Esophagus squamous epithelium (tissue), 4 donors: ENCODE measurements at regions not wholly inside any gene's neighbourhood (a gene's known extent, or its start where the extent isn't known, plus 50 kb on each side); places are given as distances from the start of the nearest gene placed in this dataset.

ENCODE experiments used
- POLR2A ChIP-seq, 4 donors: fragments of 450-650 bp; IDR thresholded peaks; one replicate each; pipeline ENCODE4 v1.6.1; 2017; ENCODE audit warnings: antibody characterized with exemption in 4 of 4, mild to moderate bottlenecking in 4 of 4, moderate library complexity in 3 of 4
- TF ChIP-seq, protein P1 (sequence below), 6 experiments: fragments of 450-650 bp in 4 of 6; fragments of 200-600 bp in 2 of 6; sonication (generic) in 2 of 6; IDR thresholded peaks; one replicate each; pipeline ENCODE4 v1.5.1; 2016 to 2019; ENCODE audit warnings: antibody characterized with exemption in 6 of 6, mild to moderate bottlenecking in 4 of 6, moderate library complexity in 4 of 6

DNA sequence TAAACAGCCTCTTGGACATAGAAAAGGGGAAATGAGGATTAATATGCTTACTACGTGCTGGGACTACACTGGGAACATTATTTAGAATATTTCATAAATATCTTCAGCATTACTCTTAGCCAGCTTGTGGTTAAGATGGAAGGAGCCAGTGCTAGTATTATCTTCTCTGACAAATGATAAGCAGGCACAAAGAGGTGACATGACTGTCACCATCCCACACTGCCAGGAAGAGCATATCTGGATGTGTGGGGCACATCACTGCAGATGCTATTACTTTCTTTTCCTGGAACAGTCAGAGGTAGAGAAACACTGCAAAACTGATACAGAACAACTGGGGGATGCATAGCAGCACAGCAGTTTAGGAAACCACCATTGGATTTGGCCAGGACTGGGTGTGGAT, 281.0 kb upstream of the TNC start:
- TF ChIP-seq, protein P1, sequence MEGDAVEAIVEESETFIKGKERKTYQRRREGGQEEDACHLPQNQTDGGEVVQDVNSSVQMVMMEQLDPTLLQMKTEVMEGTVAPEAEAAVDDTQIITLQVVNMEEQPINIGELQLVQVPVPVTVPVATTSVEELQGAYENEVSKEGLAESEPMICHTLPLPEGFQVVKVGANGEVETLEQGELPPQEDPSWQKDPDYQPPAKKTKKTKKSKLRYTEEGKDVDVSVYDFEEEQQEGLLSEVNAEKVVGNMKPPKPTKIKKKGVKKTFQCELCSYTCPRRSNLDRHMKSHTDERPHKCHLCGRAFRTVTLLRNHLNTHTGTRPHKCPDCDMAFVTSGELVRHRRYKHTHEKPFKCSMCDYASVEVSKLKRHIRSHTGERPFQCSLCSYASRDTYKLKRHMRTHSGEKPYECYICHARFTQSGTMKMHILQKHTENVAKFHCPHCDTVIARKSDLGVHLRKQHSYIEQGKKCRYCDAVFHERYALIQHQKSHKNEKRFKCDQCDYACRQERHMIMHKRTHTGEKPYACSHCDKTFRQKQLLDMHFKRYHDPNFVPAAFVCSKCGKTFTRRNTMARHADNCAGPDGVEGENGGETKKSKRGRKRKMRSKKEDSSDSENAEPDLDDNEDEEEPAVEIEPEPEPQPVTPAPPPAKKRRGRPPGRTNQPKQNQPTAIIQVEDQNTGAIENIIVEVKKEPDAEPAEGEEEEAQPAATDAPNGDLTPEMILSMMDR (IDR thresholded peaks at IDR 0.05) = no peak
- no peak for TF ChIP-seq POLR2A (IDR thresholded peaks at IDR 0.05)
